Hepatic stellate cell (primary cell): ENCODE measurements at regions not wholly inside any gene's neighbourhood (a gene's known extent, or its start where the extent isn't known, plus 50 kb on each side); places are given as distances from the start of the nearest gene placed in this dataset.
"Not testable (repeated sequence)": the region's sequence is repeated elsewhere in the genome, so short reads cannot be mapped to it uniquely, and the experiment has no call there.

Experiments
- DNase-seq: peaks from one replicate; pipeline ENCODE4 v3.0.0; 2011; ENCODE audit warnings: low spot score

GRCh38 chr9:108803428-108804065, 52.2 kb downstream of the ACTL7B start:
- DNase-seq, result no peak

GRCh38 chr9:108802967-108803366, 52.8 kb downstream of the ACTL7B start:
- DNase-seq, result no peak

GRCh38 chr9:108801949-108802348, 53.8 kb downstream of the ACTL7B start:
- DNase-seq, result no peak

GRCh38 chr9:108800632-108801099, 55.1 kb downstream of the ACTL7B start:
- DNase-seq, result no peak

- no peak for DNase-seq
Observed at GRCh38 chr9:108793573-108793972, 62.2 kb downstream of the ACTL7B start.

- no peak for DNase-seq
Observed at GRCh38 chr9:108789742-108790141, 66.0 kb downstream of the ACTL7B start.

GRCh38 chr9:108787690-108788048, 68.1 kb downstream of the ACTL7B start:
- no peak for DNase-seq

GRCh38 chr9:108786901-108787689, 68.7 kb downstream of the ACTL7B start:
- DNase-seq, result no peak

- no peak for DNase-seq
Observed at GRCh38 chr9:108786322-108786721, 69.5 kb downstream of the ACTL7B start.

GRCh38 chr9:108784998-108785397, 70.8 kb downstream of the ACTL7B start:
- no peak for DNase-seq

GRCh38 chr9:108783731-108784495, 71.9 kb downstream of the ACTL7B start:
- DNase-seq, result no peak

- DNase-seq, result no peak
Observed at GRCh38 chr9:108783326-108783725, 72.5 kb downstream of the ACTL7B start.

GRCh38 chr9:108780942-108781734, 74.6 kb downstream of the ACTL7B start:
- no peak for DNase-seq

- DNase-seq, result no peak
Observed at GRCh38 chr9:108779551-108780325, 76.0 kb downstream of the ACTL7B start.

- no peak for DNase-seq
Observed at GRCh38 chr9:108776920-108777639, 78.7 kb downstream of the ACTL7B start.

GRCh38 chr9:108775901-108776306, 79.9 kb downstream of the ACTL7B start:
- no peak for DNase-seq

GRCh38 chr9:108774088-108774487, 81.7 kb downstream of the ACTL7B start:
- DNase-seq, result not testable (repeated sequence)

- no peak for DNase-seq
Observed at GRCh38 chr9:108772301-108772894, 83.4 kb downstream of the ACTL7B start.

- no peak for DNase-seq
Observed at GRCh38 chr9:108768744-108769143, 87.0 kb downstream of the ACTL7B start.

GRCh38 chr9:108766626-108767161, 89.1 kb downstream of the ACTL7B start:
- DNase-seq, result no peak
